NB4 (cell line): ENCODE measurements at regions not wholly inside any gene's neighbourhood (a gene's known extent, or its start where the extent isn't known, plus 50 kb on each side); places are given as distances from the start of the nearest gene placed in this dataset.

Experiments
- MYC ChIP-seq: IDR thresholded peaks from 2 replicates; pipeline ENCODE4 v1.6.1; 2011; ENCODE audit warnings: low read depth, low read length
- POLR2A ChIP-seq: IDR thresholded peaks from 2 replicates; pipeline ENCODE4 v1.6.1; 2011; ENCODE audit warnings: mild to moderate bottlenecking; ENCODE audit not compliant: insufficient read length; ENCODE audit errors: extremely low read depth
- TF ChIP-seq, protein P1 (sequence below): IDR thresholded peaks from one replicate; pipeline ENCODE4 v1.5.1; 2012; ENCODE audit warnings: low read depth, low read length
- TF ChIP-seq, protein P2 (sequence below): IDR thresholded peaks from 2 replicates; pipeline ENCODE4 v1.6.1; 2011; ENCODE audit warnings: low read depth, low read length

DNA sequence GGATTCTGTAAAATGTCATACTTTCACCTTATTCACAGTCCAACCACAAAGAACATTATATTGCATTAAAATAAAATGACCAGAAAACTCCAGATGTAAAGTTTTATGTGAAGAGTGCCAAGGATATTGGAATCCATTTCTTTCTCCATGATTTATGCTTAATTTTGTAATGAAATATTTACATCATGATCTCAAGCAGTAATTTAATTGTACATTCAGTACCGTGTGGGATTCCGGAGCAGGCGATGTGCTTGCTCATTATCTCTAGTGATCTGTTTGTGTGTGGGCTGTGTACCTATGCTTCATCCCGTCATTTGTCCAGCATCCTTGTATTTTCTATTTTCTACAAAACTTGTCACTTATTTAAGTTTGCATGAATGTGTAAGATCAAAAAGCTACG lies 415.9 kb upstream of the SLC8A1 start:
- TF ChIP-seq POLR2A (no peak), MYC (no peak)
- TF ChIP-seq, protein P1, sequence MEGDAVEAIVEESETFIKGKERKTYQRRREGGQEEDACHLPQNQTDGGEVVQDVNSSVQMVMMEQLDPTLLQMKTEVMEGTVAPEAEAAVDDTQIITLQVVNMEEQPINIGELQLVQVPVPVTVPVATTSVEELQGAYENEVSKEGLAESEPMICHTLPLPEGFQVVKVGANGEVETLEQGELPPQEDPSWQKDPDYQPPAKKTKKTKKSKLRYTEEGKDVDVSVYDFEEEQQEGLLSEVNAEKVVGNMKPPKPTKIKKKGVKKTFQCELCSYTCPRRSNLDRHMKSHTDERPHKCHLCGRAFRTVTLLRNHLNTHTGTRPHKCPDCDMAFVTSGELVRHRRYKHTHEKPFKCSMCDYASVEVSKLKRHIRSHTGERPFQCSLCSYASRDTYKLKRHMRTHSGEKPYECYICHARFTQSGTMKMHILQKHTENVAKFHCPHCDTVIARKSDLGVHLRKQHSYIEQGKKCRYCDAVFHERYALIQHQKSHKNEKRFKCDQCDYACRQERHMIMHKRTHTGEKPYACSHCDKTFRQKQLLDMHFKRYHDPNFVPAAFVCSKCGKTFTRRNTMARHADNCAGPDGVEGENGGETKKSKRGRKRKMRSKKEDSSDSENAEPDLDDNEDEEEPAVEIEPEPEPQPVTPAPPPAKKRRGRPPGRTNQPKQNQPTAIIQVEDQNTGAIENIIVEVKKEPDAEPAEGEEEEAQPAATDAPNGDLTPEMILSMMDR: no peak
- TF ChIP-seq, protein P2, sequence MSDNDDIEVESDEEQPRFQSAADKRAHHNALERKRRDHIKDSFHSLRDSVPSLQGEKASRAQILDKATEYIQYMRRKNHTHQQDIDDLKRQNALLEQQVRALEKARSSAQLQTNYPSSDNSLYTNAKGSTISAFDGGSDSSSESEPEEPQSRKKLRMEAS: no peak
